ENCODE measurements at regions not wholly inside any gene's neighbourhood (a gene's known extent, or its start where the extent isn't known, plus 50 kb on each side); places are given as distances from the start of the nearest gene placed in this dataset.
"Not testable (repeated sequence)": the region's sequence is repeated elsewhere in the genome, so short reads cannot be mapped to it uniquely, and the experiment has no call there.

- no peak for DNase-seq
Observed at GRCh38 chr6:144360401-144360800, 75.3 kb downstream of the UTRN start.

DNA sequence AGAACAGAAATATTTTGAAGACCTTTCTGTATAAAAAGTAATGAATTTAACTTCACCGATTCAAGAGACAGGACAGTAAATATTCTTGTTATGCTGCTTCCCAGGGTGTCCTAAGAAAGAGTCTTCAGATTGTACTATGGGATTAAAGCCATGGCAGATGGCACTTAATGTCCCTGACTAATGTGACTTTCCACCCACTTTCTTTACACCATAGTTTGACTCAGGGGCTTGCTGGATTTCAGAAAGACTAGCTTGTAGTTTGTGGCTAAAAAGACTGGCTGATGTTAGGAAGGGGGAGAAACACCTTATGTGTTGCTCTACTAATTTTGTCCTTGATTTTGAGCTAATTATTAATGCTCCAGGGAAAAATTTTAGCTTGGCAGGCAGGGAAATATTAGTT is 75.9 kb downstream of the UTRN start:
- DNase-seq: no peak

DNA sequence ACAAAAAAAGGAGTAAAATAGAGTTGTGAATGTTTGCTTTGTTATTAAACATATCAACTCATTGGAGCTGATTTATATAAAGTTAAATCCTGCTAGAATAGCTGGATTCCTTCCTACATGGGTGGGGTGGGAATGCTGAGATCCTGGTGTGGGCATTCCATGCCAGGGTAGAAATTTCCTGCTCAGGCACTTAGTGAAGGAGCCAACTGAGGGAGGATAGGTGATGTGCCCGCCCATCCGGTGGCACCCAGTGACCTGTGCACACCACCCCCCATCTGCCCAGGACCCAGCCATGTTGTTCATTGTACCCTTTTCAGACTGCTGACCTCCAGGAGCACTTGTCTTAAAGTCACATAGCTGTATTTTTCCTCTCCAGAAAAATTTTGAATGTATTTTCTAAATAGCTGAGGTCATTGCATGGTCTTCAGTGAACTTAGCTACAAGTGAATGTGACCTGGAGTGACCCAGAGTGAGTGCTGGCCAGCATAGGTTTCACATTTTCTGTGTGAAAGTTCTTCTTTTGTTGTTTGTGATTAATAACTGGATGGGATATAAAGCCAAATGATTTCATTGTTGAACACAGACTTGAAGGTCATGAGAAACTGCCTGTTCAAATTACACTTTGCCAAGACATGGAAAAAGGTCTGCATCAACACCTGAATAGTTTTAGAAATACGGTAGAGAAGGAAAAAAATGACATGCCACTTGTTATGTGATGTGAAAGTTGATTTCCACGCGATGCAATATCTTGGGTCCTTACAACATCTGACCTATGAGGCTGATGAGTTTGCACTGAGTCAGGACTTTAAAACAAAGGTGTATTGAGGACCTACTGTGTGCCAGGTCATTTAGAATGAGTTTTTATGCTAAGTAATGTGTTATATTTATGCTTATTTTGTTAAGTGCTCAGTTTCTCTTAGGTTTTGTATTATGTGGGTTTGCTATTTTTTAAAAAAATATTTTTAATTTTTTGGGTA is 77.2 kb downstream of the UTRN start:
- DNase-seq: no peak

GRCh38 chr6:144364208-144364720 is 79.1 kb downstream of the UTRN start:
- no peak for DNase-seq

DNA sequence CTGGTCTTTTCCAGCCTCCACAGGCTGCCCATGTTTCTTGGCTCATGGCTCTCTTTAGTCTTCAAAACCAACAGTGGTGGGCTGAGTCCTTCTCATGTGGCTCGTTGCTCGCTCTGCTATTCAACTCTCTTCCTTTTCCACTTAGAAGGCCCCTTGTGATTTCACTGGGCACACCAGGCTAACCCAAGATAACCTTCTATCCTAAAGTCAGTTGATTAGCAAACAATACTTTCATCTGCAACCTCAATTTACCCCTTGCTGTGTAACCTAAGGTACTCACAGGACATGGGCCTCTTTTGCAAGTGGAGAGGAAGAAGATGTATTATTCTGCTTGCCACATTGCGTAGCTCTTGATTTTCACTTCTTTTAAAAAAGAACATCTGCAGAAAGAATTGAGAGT is 79.6 kb downstream of the UTRN start:
- no peak for DNase-seq

- no peak for DNase-seq
Observed at GRCh38 chr6:144365271-144365670, 80.1 kb downstream of the UTRN start.

DNA sequence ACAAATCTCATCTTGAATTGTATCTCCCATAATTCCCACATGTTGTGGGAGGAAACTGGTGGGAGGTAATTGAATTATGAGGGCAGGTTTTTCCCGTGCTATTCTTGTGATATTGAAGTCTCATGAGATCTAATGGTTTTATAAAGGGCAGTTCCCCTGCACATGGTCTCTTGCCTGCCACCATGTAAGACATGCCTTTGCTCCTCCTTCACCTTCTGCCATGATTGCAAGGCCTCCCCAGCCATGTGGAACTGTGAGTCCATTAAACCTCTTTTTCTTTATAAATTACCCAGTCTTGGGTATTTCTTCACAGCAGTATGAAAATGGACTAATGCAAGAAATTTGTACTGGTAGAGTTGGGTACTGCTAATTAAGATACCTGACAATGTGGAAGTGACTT is 84.6 kb downstream of the UTRN start:
- not testable (repeated sequence) for DNase-seq

- no peak for DNase-seq
Observed at GRCh38 chr6:144372116-144372515, 87.0 kb downstream of the UTRN start.

GRCh38 chr6:144372611-144373594 is 87.8 kb downstream of the UTRN start:
- DNase-seq: no peak

DNA sequence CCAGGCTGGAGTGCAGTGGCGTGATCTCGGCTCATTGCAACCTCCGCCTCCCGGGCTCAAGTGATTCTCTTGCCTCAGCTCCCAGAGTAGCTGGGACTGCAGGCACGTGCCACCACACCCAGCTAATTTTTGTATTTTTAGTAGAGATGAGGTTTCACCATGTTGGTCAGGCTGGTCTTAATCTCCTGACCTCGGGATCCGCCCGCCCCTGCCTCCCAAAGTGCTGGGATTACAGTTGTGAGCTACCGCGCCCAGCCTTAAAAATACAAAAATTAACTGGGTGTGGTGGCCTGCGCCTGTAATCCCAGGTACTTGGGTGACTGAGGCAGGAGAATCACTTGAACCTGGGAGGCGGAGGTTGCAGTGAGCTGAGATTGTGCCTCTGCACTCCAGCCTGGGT is 89.4 kb downstream of the UTRN start:
- DNase-seq: not testable (repeated sequence)

DNA sequence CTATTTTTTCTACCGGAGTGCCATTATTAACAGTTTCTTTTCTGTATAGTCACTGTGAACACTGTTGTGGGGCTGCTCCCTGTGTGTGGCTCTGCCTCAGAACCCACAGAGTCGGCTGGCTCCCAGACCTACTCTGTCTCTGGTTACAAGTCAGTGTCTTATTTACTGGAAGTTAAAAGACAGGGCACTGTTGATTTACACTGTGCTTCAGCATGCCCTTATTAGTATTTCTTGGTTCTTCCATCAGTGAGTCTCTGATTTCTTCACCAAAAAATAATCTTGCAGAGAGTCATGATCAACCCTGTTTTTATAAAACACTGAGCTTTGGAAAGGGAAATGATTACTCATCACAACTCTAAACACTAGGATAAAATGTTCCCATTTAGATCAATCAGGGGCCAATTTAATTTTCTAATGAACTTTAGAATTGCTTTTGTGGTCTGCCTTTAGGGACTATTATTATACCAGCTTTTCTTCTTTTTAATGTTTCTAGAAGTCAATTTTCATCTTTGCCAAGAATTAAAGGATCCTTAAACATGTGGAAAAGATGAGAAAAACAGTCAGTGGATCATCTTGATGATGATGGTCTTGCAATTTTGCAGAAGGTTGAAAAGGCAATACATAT is 92.6 kb downstream of the UTRN start:
- no peak for DNase-seq

- DNase-seq: no peak
Observed at GRCh38 chr6:144378437-144378836, 93.3 kb downstream of the UTRN start.

- no peak for DNase-seq
Observed at GRCh38 chr6:144379356-144379755, 94.2 kb downstream of the UTRN start.

DNA sequence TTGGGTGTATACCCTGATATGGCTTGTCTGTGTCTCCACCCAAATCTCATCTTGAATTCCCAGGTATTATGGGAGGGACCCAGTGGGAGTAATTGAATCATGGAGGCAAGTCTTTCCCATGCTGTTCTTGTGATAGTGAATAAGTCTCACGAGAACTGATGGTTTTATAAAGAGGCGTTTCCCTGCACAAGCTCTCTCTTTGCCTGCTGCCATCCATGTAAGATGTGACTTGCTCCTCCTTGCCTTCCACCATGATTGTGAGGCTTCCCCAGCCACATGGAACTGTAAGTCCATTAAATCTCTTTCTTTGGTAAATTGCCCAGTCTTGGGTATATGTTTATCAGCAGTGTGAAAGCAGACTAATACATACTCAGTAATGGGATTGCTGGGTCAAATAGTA is 96.4 kb downstream of the UTRN start:
- not testable (repeated sequence) for DNase-seq

DNA sequence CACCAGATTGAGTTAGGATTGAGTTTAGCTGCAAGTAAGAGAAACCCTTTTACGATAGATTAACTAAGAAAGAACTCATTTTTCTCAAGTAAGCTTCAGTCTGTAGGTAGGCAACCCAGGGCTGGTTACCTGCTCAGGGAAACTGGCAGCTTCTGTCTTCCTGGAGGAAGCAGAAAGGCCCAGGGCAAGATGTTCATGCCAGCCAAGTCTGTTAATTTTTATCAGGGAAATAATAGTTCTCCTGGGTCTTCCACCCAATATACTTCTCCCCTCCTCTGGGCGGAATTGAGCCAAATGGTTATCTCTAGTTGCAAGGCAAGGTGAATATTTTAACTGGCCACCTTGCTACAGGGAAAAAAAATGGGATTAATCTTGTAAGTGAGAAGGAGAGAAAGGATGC is 98.2 kb downstream of the UTRN start:
- no peak for DNase-seq

DNA sequence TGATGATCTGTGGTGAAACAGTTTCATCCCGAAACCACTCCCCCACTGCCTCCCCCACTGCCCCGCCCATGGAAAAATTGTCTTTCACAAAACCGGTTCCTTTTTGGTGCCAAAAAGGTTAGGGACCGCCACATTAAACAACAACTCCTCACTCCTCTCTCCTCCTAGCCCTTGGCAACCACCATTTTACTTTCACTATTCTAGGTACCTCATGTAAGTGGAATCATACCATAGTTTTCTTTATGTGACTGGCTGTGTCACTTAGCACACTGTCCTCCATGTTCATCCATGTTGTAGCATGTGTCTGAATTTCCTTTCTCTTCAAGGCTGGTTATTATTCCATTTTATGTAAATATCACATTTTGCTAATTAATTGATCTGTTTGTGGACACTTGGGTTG is 99.3 kb downstream of the UTRN start:
- no peak for DNase-seq

DNA sequence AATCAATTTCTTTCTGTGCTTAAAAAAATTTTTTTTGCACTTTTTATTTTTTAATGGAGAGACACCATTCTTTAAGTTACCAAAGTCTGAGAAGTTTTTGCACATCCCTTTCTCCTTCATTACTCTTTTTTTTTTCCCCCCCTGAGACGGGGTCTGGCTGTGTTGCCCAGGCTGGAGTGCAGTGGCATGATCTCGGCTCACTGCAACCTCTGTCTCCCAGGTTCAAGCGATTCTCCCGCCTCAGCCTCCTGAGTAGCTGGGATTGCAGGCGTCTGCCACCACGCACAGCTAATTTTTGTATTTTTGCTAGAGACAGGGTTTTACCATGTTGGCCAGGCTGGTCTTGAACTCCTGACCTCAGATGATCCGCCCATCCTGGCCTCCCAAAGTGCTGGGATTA is 104.3 kb downstream of the UTRN start:
- DNase-seq: not testable (repeated sequence)

DNA sequence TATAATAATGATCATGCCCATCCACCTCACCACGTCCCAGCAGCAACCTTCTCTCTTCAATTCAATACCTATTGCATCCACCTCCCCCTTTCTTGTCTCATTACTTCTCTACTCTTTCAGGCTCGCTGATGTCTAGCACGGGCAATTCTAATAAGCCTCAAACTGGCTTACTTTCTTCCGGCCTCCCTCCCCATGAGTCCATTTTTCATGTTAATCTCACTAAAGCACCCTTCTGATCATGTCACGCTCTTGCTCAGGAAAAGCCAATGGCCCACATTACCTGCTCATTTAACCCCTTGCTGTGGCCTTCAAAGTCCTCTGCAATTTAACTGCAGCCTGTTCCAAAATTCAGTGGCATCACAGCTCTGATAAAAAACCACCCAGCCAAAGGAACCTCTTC is 105.1 kb downstream of the UTRN start:
- no peak for DNase-seq

DNA sequence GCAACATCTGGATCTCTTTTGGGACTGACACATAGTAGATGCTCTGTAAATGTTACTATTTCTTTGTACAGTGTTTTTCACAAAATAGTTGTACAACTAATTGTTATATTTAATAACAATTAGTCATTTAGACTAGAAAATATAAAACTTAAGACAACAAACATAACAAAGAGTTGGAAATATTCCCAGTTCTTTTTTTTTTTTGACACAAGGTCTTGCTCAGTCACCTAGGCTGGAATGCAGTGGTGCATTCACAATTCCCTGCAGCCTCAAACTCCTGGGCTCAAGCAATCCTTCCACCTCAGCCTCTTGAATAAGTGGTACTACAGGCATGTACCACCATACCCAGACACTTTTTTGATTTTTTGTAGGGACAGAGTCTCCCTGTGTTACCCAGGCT is 105.8 kb downstream of the UTRN start:
- DNase-seq: no peak

DNA sequence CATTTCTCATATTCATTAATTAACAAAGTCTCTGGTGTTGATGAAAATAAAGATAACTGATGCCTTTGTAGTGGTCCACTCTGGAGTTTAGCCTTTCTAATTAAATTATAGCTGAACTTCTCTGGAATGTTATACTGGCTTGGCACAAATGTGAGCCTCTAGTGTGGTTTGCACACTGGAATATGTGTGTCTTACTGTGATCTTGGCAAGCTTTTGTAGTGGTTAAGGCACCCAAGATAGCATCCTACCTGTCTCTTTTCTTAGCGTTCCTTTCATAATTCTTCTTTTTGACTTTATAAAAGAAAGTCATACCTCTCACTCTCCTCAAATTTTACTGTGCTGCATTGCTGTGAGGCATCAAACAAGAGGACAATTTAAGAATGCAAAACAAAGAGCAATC is 107.4 kb downstream of the UTRN start:
- DNase-seq: no peak

- no peak for DNase-seq
Observed at GRCh38 chr6:144394210-144394609, 109.1 kb downstream of the UTRN start.

GRCh38 chr6:144395014-144395413 is 109.9 kb downstream of the UTRN start:
- no peak for DNase-seq

DNA sequence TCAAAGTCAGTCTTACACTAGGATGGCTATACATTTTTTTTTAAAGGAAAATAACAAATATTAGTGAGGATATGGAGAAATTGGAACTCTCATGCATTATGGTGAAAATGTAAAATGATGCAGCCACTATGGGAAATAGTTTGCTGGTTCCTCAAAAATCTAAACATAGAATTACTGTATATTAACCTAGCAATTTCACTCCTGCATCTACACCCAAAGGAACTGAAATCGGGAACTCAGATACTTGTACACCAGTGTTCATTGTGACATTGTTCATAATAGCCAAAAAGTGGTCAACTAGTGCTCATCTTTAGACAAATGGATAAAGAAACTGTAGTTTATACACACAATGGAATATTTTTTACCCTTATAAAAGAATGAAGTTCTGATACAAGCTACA is 110.7 kb downstream of the UTRN start:
- DNase-seq: no peak

Measured in midbrain (tissue), 1 donor.